Activated CD8-positive, alpha-beta memory T cell treated with anti-CD3 and anti-CD28 coated beads, Interleukin-2, amount 50 U/mL, for 4 hours (primary cell): ENCODE measurements at regions not wholly inside any gene's neighbourhood (a gene's known extent, or its start where the extent isn't known, plus 50 kb on each side); places are given as distances from the start of the nearest gene placed in this dataset.

Experiments used
- DNase-seq: peaks from one replicate; pipeline ENCODE4 v3.0.0-alpha.2; 2020

DNA sequence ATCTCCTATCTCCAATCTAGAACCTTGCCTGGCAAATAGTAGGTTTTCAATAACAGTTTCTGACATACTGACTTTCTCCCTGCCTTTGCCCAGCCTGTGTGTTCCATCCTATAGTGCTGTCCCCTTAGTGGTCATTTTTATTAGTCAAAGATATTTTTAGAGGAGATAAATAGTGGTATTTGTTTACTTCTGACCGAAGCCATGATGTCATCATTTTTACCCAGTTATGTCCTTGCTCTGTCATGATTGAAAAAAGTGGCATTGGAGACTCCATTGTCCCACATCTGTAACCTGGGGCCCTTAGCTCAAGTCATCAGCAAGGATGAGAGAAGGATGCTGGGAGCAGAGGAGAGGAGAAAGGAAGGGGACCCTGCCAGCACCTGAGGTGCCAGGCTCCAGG lies 80.6 kb upstream of the ATP2B2 start:
- no peak for DNase-seq

DNA sequence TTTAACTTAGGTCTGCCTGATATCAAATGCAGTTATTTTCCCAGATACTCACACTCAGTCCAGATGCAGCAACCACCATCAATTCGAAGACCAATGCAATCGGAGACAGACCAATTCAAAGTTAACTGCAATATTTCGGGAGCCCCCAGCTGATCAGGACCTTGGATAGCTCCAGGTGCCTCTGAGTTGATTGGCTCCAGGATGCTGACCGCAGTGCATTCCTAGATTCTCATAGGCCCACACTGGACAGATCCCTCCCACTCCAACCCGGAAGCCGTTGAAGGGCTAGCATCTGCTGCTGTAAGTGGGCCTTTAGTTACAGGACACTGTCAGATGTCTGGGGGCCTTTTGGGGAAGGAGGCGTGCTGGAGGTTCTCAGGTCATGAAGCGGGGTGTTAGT lies 89.5 kb upstream of the ATP2B2 start:
- no peak for DNase-seq

DNA sequence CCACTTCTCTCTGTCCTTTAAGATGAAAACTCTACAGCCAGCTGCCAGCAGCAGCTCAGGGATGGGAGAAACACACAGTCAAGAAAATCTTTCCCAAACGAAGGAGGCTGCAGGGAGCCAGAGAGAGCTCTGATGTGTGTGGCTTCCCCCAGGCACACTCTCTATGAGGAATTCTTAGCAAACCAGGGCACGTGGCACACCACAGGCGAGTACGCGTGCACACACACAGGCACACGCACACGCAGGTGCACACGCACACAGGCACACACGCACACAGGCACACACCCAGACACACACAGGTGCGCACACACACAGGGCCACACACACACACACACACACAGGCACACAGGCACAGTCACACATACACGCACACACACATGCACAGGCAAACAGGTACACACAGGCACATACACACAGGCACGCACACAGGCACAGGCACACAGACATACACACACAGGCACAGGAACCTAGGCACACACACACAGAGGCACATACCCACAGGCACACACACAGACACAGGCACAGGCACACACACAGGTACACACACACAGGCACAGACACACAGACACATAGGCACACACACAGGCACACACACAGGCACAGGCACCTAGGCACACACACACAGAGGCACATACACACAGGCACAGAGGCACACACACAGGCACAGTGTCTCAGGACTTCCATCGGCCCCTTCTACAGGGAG lies 91.5 kb upstream of the ATP2B2 start:
- no peak for DNase-seq

DNA sequence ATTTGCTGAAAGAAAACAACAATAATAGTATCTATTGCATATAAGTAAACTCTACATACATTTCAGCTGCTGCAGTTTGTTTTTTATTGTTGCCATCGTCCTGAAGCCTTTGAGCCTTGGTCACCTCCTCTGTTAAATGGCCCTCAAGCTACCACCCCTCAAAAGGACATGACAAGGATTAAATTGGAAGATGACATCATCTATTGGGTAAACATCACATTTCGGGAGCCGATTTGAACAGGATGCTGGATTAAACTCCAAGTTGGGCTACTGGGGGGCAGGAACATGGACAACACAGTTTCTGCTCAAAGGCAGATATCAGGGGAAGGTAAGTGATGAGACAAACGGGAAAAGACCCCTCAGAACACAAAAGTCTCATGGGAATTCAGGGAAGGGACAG lies 92.3 kb upstream of the ATP2B2 start:
- DNase-seq: no peak

DNA sequence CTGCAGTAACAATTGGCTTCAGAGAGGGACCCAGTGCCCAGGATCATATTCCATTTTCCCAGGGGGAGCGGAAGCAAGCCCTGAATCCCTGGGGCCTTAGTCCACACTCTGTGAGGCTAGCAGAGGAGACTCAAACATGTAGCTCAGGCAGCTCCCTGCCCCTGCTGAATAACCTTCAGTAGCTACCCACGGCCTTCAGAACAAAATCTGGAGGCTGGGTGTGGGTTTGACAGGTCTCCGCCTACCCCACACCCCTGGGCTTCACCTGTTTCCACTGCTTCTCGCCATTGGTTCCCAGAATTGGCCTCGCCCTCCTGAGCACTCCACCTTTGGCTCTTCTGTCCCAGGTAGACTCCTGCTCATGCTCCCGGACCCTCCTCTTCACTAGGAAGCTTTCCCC lies 93.6 kb upstream of the ATP2B2 start:
- DNase-seq: no peak

DNA sequence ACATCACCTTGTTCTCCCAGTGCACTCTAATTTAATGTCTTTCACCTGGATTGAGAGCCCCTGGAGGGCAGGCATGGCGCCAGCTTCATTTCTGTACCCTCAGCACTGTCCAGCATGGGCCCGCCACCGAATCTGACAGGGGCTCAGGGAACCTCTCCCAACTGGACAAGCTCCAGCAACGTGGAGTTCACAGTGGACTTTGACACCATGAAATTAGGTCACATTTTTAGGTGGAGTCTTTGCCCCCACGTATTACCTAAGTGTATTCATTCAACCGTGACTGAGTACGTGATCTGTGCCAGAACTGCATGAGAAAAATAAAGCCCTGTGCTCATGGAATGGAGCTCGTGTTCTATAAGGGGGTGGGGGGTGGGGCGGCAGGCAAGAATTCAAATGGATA lies 94.1 kb upstream of the ATP2B2 start:
- no peak for DNase-seq

DNA sequence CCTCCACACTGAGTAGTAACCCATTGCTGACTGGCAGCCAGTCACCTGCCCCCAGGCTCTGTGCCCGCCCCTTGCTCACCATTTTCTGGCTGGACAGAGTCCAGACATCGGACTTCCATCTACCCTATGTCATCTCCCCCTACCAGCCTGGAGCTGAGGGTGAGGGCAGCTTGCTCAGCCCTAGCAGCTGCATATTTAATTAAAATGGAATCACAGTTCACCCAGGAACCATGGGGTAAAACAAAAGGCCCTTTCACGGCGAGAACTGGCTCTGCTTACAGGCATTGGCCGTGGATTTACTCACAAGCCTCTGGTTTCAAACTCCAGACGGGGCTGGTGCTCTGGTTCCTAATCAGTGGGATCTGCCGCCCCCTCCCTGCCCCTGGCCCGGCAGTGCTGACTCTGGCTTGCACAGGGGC lies 94.9 kb upstream of the ATP2B2 start:
- no peak for DNase-seq

DNA sequence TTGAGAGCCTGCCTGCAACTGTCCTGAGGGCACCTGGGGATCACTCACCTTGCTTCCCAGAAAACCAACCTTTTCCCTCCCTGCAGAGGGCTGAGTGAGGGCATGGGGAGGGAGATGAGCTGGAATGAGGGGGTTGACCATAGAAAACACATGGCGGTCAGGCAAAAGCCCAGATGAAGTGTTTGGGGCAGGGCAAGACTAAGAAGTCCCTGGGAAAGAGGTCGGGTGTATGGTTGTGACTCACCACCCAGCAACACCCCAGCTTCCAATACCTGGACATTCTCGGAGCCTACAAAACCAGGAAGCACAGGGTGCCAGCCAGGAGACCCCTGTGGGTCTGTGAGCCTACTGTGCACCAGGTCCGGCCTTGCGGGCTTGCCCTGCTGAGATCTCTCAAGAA lies 95.3 kb upstream of the ATP2B2 start:
- no peak for DNase-seq

DNA sequence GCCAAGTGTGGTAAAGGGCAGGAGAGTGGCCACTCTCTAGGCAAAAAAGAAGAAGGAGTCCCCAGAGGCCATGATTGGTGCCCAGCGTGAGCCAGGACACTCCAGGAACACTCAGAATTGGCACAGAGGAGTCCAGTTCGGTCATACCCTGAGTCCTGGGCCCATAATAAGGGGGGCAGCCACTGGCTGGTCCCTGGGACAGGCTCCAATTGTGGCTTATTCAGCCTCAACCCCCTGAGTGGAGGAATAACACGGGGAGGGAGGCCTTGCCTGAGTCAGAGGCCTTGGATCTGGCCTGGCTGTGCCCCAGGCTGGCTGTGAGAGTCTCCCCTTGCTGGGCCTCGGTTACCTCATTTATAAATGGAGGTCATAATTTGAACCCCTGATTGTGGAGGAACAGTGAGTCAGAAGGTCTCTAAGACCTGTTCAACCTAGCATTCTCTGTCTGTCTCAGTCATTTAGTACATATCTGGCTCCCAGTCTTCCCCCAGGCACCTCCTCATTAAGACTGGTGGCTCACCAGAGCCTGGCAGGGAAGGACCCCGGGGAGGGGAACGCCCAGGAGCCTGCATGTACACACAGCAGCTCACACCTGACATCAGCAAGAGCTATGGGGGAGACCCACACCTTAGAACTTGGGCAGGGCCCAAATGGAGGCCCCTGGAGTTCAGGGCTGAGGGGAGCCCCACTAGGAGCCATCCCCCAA lies 95.9 kb upstream of the ATP2B2 start:
- DNase-seq: no peak

DNA sequence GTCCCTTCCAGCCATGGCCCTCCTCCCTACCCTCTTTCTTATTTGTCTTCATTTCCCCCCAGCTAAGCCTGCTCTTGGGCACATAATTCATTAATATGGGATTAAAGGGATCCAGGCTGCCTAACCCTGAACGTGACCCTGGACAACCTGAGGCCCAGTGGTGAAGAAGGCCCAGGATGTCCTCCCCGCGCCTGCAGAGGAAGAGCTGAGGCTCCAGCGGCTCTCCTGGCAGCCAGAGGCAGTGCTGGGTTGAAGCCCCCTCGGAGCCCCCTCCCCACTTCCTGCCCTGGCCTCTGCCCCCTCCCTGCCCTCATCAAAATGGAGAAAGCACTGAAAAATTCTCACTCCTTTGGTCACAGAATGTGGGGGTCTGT lies 96.5 kb upstream of the ATP2B2 start:
- no peak for DNase-seq

DNA sequence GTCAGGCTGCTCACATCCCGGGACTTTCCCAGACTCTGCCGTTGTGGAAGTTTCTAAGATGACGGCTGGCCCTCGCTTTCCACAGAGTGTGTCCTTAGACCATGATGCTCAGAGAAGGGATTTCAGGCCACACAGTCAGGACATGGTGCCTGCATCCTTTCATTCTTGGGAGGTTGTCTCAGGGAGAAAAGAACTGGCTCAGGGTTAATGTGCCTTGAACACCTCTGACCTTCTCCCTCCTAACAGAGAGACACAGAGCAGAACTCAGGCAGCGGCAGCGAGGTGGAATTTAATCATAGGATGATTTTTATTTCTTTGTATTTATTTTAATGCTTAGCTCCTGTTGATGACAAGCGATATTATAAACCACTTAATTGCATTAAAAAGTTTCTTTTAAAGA lies 96.9 kb upstream of the ATP2B2 start:
- DNase-seq: no peak

DNA sequence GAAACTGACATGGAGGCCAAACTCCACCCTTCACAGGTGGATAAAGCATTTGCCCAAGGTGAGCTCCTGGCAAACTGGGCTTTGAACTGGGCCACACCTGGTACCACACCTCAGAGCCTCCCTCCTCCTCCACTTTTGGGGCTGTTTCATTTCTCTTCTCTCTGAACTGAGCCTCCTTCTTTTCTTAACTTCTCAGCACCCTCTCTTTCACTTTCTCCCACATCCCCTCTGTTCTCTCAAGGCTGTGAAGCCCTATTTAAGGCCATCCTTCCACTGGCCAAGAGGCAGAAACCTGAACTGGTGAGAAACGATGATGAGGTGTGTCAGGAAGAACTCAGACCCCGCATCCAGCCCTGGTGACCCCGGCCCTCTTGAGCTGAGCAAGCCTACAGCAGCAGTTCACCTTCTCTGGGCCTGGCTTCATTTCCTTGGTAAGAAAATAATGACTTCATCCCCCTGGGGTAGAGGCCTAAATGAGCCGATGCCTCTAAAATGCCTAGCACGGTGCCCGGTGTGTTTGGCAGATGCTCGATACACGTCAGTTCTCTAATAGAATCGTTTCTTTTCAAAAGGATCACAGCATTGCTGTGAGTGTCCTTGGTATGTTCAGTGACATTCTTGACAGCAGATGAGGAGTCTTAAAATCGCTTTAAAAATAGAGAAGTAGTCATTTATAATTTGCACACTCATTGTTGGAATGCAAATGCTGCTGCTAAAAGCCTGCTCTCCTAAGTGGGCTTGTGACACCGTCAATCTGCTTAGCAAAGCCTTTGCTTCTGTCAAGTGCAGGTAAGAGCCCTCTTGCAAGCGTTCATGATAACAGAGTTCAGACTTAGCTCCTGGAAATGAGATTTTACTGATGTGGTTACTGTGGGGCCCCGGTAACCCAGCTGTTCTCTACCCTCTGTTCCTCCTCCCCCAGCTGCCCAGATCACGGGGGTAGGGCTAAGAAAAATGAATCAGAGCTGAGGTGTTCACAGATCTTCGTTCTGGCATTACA lies 97.7 kb upstream of the ATP2B2 start:
- peak; percentile 60 for DNase-seq

DNA sequence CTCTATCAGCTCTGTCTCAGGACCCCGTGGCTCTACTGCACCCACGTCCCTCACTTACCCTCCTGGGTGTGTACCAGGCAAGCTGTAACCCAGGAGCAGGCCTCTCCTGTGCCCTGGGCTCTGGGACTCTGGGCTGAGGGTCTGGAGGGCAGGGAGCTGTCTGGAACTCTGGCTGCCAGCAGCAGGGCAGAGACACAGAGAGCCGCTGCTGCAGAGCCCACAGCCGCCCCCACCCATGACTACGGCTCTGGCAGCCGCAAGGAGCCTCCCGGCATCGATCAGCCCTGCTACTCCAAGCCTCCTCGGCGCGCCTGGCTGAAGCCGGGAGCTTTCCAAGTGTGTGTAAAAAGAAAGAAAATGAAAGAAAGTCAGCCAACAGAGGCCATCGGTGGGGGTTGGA lies 103.7 kb upstream of the ATP2B2 start:
- no peak for DNase-seq

DNA sequence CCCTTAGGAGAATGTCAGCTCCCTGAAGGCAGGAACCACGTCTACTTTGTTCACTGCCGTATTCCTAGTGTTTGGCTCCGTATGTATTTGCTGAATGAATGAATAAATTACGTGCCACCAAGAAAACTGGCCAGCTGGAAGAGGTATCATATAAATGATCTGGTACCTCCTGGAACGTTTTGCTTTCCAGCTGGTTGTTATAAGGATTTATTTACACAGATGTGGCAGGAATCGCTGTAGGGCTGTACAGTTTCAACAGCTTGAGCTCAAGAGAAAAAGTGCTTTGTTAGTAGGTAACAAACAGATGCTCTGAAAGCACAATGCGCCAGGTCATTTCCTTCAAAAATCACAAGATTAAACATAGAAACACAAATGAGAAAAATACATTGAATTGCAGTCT lies 108.8 kb upstream of the ATP2B2 start:
- no peak for DNase-seq

DNA sequence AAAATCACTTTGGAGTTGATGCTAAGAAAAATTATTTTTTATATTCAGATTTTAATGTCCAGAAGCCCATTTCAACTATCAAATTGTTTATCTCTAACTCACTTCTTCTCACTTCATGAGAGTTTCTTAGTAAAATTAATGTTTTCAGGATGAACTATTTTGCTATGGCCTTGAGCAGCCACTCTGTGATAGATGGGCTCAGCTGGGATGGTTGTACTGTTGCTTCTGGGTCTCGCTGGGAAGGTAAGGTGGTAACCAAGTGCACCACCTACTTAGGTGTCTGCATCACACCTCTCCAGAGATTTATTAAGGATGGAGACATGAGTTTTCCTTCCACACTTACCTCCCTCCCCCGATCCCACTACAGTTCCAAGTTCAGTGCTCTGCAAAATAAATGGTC lies 110.3 kb upstream of the ATP2B2 start:
- no peak for DNase-seq

DNA sequence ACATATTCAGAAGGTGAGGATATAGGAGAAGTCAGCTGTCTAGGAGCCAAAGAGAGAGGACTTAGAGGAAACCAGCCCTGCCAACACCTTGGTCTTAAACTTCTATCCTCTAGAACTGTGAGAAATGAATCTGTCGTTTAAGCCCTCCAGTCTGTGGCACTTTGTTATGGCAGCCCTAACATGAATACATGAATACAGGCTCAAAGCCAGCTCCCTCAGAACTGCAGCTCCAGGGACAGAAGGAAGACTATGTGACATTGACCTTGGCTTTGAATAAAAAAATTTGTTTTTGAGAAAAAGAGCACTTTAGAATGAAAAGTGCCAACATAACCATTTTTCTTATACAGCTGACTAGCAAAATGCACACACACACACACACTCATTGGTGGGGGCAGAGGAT lies 110.9 kb upstream of the ATP2B2 start:
- DNase-seq: no peak

DNA sequence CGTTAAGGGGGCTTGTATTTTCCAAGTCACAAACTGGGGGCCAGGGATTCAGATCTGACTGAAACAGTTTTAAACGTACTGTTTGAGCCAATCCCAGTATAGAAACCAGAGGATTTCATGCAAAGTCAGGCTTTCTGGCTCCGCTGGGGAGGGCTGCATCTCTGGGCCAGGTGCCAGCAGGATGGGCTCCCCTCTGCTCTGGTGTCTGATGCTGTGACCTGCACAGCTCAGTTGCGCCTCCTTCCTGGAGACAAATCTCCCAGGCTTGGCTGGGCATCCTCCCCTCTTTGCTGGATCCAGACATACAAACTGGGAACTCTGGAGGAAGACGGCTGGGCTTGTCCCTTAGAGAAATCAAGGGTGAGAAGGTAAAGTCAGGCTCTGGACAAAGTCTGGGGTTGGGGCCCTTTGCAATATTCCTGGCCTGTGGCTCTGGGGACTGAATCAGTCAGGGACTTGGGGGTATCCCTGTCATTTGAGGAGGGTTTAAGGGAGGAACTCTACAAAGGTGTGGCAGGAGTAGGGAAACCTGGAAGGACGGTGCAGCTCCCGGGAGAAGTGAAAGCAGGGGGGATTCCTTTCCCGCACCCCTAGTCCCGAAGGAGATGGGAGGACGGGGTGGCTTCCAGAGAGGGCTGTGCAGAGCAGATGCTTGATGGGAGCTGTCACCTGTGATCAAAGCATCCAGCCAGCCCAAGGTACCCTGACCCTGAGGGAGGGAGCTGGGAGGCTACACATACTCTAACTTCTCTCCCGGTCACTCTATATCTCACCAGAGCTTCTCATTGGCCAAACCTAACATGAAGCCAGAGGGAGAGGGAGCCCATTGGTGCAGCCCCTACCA lies 114.8 kb upstream of the ATP2B2 start:
- DNase-seq: no peak

DNA sequence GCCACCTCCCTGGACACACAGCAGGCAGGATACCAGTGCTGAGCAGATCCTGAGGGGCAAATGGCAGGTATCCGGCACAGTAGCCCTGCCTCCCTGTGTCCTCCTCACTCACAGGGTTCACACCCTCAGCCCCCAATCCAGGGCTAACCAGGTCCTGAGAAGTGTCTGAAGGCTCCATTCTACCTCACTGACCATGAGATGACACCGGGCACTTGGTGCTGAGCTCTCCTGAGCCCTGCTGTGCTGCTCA lies 115.4 kb upstream of the ATP2B2 start:
- DNase-seq: no peak

DNA sequence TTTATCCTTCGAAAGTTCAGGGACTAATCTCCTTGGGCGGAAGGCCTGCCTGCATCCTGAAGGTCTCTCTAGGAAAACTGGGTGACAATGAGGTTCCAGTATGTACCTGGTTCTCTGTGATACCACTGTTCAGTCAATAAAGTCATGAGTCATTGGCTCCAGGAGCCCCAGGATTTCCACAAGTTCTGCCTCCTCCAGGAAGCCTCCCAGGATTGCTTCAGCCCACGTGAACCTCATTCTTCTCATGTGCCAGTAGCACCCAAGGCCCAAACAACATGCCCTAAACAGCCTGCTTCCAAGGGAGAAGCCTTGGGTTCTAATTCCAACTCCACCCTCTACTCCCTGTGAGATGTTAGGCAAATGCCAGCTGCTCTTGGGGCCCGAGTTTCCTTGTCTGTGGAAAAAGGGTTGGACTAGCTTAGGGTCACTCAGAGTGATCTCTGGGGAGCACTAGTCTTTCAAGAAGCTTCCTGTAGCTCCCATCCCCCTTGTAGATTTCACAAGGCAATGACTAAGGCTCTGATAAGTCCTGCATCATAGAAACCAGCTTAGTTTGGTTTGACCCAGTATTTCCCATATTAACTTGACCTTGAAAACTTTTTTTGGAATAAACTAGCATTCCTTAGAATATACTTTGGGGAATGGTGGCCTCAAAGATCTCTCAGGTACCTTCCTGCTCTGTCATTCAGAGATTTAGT lies 118.3 kb upstream of the ATP2B2 start:
- DNase-seq: no peak

DNA sequence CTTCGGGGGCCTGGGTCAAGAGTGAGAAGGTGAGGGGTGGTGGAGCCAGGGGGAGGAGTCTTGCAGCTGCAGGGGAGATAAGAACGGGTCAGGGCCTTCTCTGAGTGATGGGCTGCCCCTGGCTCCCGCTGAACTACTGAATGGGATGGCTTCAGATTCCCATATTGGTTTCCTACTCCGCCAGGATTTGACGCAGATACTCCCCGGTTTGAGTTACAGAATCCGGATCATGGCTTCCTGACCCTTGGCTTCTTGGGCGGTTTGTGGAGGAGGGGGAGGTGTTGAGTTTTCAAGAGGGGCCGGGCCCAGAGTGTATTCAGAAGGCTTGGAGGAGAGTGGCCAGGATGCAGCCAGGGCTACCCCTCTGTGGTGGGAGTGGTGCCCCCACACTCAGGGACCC lies 119.9 kb upstream of the ATP2B2 start:
- DNase-seq: no peak

DNA sequence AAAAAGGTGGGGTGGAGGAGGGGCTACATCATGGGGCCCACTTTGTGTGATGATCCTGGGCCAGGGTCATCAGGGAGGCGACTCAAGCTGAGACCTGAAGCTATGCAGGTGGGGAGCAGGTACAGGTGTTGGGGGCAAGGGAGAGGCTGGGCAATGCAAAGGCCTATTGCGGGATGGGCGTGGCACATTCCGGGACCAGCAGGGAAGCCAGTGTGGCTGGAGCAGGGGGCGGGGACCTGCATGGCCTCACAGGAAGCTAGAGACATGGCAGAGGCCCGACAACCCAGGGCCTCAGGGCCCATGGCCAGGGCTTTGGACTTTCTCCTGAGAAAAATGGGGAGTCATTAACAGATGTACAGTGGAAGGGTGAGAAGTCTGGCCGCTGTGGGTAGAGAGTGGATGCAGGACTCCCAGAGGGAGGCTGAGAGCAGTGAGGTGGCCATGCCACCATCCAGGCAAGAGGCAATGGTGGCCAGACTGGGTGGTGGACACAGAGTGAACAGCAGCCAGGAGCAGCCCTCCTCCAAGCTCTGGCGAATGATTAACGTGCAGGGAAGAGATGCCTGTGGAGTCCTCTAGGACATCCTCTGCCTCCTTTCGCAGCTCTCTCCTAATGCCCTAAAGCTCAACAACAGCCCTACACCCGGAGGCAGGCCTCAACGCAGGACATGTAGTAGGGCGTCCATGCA lies 122.6 kb upstream of the ATP2B2 start:
- no peak for DNase-seq
